GM19468 (cell line): ENCODE measurements at regions not wholly inside any gene's neighbourhood (a gene's known extent, or its start where the extent isn't known, plus 50 kb on each side); places are given as distances from the start of the nearest gene placed in this dataset.
"Not testable (repeated sequence)": the region's sequence is repeated elsewhere in the genome, so short reads cannot be mapped to it uniquely, and the experiment has no call there.

Experiments used
- ATAC-seq: cut with Tn5 transposase; IDR thresholded peaks from one replicate; pipeline ENCODE4 v1.9.1; 2021; ENCODE audit warnings: mild to moderate bottlenecking, moderate library complexity, moderate number of reproducible peaks; ENCODE audit not compliant: unreplicated experiment; ENCODE audit errors: extremely low read depth

GRCh38 chr2:216970359-216970915 is 110.6 kb upstream of the TNP1 start:
- no peak for ATAC-seq

GRCh38 chr2:216967889-216968288 is 108.0 kb upstream of the TNP1 start:
- no peak for ATAC-seq

- ATAC-seq: no peak
These were observed 100.9 kb upstream of the TNP1 start for GRCh38 chr2:216960671-216961268.

GRCh38 chr2:216959433-216959832 is 99.6 kb upstream of the TNP1 start:
- no peak for ATAC-seq

- ATAC-seq: no peak
These were observed 97.1 kb upstream of the TNP1 start for GRCh38 chr2:216956820-216957493.

GRCh38 chr2:216951171-216951570 is 91.3 kb upstream of the TNP1 start:
- no peak for ATAC-seq

GRCh38 chr2:216950547-216950946 is 90.7 kb upstream of the TNP1 start:
- no peak for ATAC-seq

- no peak for ATAC-seq
These were observed 90.0 kb upstream of the TNP1 start for GRCh38 chr2:216949700-216950413.

- ATAC-seq: no peak
These were observed 87.2 kb upstream of the TNP1 start for GRCh38 chr2:216947055-216947454.

GRCh38 chr2:216944733-216945132 is 84.9 kb upstream of the TNP1 start:
- no peak for ATAC-seq

GRCh38 chr2:216943109-216943508 is 83.2 kb upstream of the TNP1 start:
- no peak for ATAC-seq

- no peak for ATAC-seq
These were observed 82.6 kb upstream of the TNP1 start for GRCh38 chr2:216942465-216942864.

GRCh38 chr2:216942016-216942415 is 82.2 kb upstream of the TNP1 start:
- no peak for ATAC-seq

- no peak for ATAC-seq
These were observed 77.1 kb upstream of the TNP1 start for GRCh38 chr2:216936954-216937357.

GRCh38 chr2:216934623-216935022 is 74.8 kb upstream of the TNP1 start:
- ATAC-seq: no peak

- ATAC-seq: no peak
These were observed 74.3 kb upstream of the TNP1 start for GRCh38 chr2:216934151-216934550.

GRCh38 chr2:216932863-216933548 is 73.1 kb upstream of the TNP1 start:
- ATAC-seq: no peak

GRCh38 chr2:216932113-216932862 is 72.4 kb upstream of the TNP1 start:
- ATAC-seq: no peak

- ATAC-seq: no peak
These were observed 70.9 kb upstream of the TNP1 start for GRCh38 chr2:216930716-216931115.

GRCh38 chr2:216929338-216929737 is 69.5 kb upstream of the TNP1 start:
- not testable (repeated sequence) for ATAC-seq
